Stimulated activated CD4-positive, alpha-beta T cell treated with anti-CD3 and anti-CD28 coated beads, TNF-alpha, amount 100 ng/mL, for 1 hour (primary cell): ENCODE measurements at regions not wholly inside any gene's neighbourhood (a gene's known extent, or its start where the extent isn't known, plus 50 kb on each side); places are given as distances from the start of the nearest gene placed in this dataset.
"Not testable (repeated sequence)": the region's sequence is repeated elsewhere in the genome, so short reads cannot be mapped to it uniquely, and the experiment has no call there.

Experiments
- DNase-seq, 3 donors: peaks; one replicate each; pipeline ENCODE4 v3.0.0-alpha.2; 2020; ENCODE audit warnings: low read depth in 3 of 3, low spot score in 1 of 3

DNA sequence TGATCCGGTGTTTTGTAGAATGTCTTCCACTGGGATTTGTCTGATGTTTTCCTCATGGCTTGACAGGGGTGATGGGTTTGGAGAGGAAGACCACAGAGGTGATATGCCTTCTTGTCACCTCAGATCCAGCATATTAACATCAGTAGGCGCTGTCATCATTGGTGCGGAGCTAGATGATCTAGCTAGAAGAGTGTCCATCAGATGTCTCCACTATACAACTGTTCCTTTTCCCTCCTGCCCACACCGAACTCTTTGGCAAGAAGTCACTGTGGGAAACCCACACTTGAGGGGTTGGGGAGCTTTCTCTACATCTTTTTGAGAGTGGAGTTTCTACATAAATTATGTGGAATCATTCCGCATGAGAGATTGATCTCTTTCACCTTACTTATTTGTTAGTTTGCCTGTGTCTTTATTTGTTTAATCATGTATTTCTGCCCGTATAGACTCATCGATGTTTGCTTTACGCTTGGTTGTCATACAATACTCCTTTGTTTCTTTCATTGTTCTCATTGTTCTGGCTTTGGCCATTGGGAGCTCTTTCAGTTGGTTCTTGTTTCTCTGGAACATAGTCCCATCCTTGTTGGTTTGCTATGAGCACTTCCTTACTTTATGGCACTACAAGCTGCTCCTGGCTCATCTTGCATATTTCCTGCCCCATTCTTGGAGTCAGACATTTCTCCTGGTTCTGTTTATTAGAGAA lies 1420.3 kb downstream of the BRD1 start:
- no peak for DNase-seq

DNA sequence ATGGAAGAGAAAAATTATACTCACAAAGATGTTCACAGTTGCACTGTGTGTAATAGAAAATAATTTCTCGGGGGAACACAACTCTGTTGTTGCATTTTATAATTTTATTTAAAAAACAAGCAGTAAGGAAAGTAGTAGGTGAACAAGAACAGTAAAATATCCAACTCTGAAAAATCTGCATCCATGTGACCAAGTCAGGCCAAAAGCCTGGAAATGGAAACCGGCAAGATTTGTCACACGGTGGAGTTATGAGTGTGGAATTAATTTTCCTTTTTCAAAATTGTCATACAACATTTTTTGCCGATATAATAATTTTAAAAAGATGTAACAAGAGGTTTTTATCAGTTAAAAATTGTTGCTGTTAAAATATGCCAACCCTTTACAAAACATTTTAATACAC lies 1421.5 kb downstream of the BRD1 start:
- no peak for DNase-seq

DNA sequence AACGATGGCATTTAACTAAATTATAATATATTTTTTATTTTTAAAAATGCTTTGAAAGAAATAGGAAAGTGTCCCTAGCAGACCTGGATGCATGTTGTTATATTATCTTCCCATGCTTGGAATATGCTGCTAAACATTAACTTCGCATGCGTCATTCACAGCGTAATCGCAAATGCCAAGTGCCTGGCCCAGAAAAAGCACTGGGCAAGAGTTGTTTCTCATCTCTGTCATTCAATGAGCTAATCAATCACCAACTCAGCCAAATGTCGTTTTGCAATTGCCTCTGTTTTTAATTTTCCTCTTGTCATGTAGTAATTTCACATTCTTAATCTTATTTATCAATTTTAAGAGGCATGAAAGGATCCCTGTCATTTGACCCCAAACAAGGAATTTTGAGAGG lies 1421.9 kb downstream of the BRD1 start:
- no peak for DNase-seq

DNA sequence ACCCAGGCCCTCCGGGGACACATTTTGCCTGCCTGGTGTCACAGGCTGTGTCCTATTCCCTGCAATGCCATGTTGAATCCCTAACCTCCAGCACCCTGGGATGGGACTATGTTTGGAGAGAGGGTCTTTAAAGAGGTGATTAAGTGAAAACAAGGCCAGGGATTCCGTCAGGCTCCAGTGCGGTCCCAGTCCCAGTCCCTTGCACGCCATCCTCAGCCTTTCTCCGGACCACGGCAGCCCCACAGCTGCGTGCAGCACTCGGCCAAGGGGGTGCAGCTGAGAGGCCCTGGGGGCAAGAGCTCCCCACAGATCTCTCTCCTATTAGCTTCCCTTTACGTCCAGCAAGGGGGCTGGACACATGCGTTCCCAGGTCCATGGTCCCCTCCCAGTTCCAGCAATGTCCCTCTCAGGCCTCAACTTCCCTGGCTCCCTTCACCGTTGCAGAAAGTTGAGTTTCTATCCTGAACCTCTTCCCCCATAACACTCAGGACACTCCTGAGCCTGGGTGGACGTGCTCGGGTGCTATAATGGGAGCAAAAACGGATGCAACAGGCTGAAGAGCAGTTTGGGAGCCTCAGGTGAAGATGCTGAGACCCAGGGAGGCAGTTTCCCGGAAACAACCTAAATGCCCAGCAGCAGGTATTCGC lies 1422.7 kb downstream of the BRD1 start:
- DNase-seq = no peak

DNA sequence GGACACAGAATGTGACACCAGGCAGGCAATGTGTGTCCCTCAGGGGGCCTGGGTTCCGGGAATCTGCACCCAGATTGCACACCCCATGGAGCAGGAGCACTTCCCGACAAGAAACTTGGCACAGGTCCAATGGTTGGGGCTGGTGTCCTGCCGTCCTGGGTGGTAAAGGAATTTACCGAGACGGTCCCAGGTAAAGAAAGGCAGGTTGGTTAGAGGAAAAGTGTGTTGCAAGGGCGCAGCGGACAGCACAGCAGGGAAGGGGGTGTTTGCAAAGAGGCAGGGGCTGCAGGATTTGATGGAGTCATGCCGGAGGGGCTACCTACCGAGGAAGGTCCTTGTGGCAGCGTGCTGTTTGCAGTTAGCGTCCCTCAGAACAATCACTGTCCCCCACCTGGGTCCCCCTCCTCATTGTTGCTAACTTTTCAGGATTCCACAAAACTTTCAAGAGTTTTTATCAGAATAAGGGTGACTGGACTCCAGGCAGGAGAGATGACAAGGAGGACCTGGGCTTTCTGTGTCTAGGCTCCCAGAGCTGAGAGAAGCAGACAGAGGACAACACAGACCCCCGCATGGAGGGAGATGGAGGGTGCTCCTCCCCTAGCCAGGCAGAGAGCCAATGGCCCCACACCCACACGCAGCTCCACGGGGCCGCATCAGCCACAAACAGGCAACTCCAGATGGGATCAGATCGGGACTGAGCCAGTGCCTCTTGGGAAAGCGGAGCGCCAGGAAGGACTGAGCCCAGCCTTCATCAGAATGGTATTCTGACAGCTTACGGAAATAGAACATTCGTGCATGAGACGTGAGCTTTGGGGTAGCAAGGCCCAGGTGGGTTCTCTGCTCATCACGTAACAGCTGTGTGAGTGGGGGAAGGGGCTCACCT lies 1423.9 kb downstream of the BRD1 start:
- DNase-seq = no peak

DNA sequence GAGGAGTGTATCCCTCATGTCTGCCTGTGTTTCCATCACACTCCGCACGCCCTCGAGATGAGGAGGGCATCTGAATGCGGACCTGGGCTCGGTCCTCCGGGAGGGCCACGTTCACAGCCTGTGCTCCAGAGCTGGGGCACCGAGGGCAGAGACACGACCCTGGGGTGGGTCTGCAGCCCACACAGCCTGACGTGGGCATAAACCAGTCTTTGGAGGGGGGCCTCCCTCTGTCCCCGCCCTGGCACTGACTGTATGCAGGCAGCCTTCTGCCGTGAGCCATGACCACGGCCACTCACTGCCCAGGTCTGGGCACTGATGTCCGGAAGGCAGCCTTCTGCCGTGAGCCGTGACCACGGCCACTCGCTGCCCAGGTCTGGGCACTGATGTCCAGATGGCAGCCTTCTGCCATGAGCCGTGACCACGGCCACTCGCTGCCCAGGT lies 1425.1 kb downstream of the BRD1 start:
- DNase-seq = no peak

DNA sequence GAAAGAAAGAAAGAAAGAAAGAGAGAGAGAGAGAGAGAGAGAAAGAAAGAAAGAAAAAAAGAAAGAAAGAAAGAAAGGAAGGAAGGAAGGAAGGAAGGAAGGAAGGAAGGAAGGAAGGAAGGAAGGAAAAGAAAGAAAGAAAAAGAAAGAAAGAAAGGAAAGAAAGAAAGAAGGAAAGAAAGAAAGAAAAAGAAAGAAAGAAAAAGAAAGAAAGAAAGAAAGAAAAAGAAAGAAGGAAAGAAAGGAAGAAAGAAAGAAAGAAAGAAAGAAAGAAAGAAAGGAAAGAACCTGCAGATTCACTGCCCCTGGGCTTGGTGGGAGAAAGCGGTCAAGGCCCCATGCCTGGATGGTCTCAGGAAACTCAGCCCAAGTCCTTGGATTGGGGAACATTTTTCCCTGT lies 1426.2 kb downstream of the BRD1 start:
- not testable (repeated sequence) for DNase-seq

DNA sequence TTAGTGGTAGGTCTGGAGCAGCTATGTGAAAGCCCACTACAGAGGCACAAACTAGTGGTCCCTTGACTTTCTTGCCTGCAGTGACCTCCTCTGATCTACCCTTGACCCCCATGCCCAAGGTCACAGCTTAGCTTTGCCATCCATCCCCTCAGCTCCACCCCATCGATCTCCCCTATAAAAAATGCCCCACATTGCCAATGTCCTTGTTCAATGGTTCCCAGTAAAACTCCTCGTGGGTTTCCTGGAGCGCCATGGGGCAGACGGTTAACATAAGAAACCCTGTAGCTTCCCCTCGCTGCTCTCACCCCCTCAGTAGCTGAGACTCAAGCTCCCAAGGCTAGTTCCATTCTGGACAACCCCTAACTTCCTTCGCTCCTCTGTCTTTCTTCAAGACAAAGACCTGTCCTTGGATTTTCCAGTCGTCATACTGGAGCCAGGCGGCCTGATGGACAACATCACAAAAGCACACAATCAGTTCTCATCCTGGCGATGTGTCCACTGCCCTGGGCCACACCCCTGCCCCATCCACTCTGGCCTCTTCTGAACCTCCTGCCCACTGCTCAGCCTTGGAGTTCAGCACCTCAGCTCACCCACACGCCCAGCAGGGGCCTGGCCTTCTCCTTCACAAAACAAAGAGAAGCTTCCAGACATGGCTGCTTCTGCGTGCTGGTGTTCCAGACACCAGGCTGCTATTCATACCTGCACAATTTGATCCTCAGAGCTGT lies 1429.3 kb downstream of the BRD1 start:
- DNase-seq = no peak

DNA sequence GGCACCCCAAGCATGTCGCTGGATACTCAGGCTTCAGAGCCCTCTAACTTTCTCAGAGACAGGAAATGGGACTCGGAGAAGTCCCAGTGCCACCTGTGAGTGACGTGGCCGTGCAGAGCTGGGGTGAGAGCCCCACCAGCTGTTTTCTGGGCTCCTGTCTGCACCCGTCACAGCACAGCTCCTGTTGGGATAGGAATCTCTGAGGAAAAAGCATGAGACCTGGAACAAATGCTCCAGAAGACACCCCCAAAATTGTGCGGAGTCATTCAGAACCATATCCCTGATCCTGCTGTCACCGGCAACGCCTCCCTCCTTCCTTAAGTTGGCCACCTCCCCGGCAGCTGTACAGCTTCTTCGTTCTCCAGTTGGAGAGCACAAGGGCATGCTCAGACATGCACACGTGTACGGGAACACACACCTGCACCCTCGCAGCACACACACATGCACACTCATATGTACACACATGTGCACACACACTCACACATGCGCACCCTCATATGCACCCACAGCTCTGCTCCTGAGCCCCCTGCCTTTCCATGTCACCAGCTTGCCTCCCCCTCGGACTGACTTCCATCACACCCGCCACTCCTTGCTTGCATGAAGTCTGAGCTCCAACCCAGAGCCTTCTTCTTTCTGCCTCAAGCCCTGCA lies 1430.0 kb downstream of the BRD1 start:
- DNase-seq = no peak

DNA sequence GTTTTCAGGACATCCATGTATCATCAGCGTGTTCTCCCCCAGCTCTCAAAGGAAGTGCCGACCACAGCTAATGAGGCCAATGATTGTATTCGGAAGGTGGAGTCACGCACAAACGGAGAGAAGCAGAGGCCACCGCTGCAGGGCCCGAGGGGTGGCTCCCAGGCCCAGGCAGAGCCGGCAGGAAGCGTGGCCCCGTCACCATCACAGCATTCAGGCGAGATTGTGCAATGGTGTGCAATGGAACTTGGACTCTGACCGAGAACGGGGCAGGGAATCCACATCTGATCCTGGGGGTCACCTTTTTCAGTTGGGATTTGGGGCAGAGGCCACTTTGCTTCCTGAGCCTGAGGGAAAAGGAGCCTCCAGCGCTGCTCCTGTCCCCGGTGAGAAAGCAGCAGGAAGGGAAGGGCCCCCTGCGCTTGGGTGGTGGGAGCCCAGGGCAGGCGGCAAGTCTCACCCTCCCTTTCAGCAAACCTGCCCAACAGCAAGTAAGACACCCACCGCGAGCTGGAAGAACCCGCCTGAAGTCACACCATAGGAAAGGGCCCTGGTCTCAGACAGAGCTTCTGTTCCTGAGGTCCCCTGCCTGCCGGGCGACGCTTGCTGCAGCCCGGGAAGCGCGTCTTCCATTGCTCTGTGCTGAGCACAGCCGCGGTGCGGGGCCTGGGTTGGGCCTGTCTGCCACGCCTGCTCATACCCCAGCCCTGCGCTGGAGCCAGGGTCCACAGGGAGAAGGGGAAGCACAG lies 1430.7 kb downstream of the BRD1 start:
- no peak for DNase-seq

DNA sequence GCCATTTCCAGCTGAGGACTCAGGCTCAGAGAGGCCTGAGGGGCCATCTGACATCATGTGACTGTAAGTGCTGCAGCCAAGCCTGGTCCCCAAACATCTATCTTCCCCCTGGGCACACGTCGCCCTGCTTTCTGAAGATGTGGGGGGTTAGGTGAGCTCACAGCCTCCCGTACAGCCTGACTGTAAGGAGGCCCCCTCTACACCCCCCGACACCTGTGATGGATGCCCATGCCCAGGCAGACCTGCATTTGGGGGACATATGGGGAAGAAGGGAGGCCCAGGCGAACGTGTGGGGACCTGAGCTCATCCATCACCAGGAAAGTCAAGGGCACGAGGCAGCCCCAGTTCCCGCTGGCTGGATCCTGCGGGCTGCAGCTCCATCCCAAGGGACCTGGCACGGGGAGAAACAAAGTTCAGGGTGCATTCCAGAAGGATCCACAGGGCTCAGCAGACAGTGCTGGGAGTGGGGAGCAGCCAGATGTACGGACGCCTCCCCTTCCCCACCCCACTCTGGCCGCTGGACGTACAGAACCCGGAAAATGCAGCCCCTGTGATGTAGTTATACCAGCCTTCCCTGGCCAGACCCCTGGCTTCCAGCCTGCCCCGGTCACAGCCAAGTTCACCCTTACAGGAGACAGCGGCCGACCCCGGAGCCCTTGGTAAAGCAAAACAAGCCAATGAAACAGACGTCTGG lies 1431.4 kb downstream of the BRD1 start:
- no peak for DNase-seq

DNA sequence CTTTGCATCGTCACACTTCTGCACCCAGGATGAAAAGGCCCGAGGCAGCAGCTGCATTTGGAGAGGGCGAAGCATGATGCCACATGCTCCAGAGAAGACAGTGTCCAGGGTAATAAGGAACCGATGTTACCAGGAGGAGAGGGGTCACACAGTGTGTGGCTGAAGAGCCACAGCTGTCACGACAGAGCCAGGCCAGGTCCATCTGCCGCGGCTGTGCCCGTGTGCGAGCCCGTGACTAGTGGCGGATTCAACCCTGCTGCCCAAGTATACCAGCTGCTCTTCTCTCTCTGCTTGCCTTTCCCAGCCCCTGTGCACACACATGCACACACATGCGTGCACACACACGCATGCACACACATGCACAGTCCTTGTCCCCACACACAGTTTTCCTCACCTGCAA lies 1432.5 kb downstream of the BRD1 start:
- no peak for DNase-seq

DNA sequence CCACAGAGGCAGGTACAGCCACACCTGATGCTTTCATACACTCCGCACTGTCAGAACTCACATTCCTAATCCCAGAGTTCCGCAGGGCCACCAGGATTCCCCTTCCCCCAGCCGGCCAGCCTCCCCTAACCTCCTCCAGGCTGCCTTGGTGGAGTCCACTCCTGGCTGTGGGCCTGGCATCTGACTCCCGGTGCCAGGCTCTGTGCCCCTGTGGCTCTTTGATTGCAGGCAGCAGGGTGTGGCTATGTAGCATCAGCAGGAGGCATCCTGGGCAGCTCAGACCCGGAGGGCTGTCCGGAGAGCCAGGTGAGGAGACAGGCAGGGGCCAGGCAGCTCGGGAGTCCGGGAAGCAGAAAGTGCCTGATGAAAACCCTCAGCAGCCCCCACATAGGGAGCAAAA lies 1432.9 kb downstream of the BRD1 start:
- no peak for DNase-seq

DNA sequence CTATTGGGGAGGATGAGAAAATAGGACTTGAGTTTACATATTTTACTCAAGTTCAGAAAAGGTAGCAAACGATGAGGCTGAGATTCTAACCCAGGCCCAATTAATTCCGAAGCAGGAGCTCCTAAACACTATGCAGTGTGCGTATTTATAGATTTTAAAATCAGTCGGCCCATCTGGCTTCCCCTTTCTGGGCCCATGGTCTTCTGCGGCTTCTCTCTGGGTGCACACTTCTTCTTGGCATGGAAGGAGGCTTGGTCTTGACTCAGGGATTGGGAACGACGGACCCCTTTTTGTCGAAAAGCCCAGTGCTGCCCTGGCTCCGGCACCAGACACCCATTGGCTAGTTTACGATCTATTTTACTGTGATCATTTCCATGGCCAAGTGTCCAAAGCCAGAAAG lies 1433.8 kb downstream of the BRD1 start:
- no peak for DNase-seq

DNA sequence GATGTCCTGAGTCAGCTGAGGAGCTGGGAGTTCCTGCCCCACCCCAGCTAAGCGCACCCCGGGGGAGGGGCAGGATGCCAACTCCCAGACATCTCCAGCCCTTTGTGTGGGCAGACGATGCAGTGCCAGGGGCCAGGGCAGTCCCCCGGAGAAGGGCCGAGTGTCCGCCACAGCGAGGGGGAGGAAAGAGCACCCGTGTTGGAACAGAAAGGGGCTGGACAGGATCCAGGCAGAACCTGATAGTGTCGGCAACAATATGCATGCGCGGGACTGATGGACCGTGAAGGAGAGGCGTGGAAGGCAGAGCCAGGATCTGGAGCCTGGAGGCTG lies 1434.7 kb downstream of the BRD1 start:
- no peak for DNase-seq

DNA sequence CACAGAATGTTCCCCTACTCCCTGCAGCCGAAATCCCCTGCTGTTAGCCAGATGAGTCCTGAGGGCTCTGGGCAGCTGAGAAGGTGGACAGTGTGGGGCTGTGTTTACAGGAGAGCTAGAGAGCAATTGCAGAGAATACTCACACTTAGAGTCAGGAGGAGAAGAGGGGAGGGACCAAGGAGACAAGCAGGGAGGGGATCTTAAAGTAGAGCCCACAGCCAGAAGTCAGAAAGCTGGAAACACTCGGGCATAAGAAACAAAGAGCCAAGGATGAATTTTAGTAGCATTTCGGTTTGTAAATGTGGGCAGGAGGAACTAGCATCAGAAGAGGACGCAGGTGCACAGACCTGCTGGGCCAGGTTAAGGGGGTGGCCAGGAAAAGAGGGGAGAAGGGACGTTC lies 1435.9 kb downstream of the BRD1 start:
- DNase-seq = no peak

DNA sequence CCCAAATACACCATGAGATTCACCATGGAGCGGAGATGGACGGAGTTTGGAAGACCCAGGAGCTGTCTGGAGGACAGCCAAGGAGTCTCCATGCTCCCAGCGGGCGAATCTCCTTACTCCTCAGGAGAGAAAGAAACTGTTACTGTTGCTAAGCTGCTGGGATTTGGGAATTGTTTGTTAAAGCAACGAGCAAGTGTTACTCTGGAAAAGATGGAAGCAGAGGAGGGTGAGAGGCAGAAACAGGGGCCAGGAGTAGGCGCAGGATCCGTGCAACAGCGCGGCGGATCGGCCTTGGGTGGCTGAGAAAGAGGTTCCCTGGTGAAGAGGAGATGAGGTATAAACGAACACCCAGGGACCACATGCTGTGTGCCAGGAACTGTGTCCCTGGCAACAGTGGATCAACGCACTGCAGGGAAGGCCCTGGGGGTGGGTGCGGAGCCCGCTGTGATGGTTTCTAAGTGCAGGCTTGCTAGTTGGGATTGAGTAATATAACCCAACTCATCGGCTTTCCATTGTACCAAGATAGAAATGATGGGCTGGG lies 1436.4 kb downstream of the BRD1 start:
- DNase-seq = no peak

DNA sequence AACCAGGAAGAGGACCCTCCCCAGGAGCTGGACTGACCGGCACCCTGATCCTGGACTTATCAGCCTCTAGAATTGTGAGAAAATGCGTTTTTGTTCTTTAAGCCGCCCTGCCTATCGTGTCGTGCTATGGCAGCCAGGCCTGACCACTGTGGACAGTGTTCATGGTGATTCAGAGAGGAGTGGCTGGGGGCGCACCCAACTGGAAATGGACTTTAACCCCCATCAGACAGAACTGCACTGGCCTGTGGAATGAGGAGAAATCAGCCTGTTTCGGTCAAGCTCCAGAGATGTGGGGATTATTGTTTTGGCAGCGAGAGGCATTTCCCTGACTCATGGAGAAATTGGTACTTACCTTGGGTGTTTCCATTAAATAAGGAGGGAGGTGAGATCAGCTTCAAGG lies 1437.8 kb downstream of the BRD1 start:
- no peak for DNase-seq

DNA sequence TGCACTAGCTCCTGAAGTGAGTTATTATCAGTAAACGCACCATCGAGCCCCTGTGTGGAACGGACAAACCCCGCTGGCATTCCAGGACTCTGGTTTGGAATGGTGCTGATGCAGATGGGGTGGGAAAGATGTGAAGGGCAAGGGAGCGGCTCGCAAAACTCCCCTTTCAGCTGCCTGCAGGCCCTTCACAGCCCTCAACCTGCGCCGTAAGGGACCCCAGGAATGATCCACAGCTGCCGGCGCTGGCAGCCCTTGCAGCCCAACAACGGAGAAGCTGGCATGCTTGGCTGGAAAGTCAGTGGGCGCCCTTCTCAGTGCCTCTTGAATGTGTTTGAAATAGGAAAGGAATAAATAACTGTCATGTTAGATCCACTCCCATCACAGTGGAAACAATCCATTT lies 1445.5 kb downstream of the BRD1 start:
- DNase-seq = no peak
